Stomach (tissue), 8 donors: ENCODE measurements at regions not wholly inside any gene's neighbourhood (a gene's known extent, or its start where the extent isn't known, plus 50 kb on each side); places are given as distances from the start of the nearest gene placed in this dataset.
A peak's percentile ranks its signal among the peaks of the same experiment; 100 is the strongest.

ENCODE experiments used
- DNase-seq, 2 donors: peaks; one replicate each; pipeline versions ENCODE4 v3.0.0 to v3.0.0-alpha.2; 2013 to 2019
- H3K27ac ChIP-seq, 5 donors: fragments of 200-600 bp in 4 of 5; sonication (generic) in 4 of 5; one replicate each; pipeline ENCODE4 v1.5.1; 2013 to 2019; ENCODE audit warnings: mild to moderate bottlenecking in 1 of 5, moderate library complexity in 1 of 5
- H3K27me3 ChIP-seq, 3 donors: fragments of 200-600 bp; sonication (generic); one replicate each; pipeline ENCODE4 v1.5.1; 2017 to 2019; ENCODE audit warnings: mixed run types in 1 of 3
- H3K36me3 ChIP-seq, 4 donors: fragments of 200-600 bp; sonication (generic); 1 replicate in 3 of 4; 2 replicates in 1 of 4; pipeline ENCODE4 v1.5.1; 2016 to 2019
- H3K4me1 ChIP-seq, 4 donors: fragments of 200-600 bp; sonication (generic); one replicate each; pipeline ENCODE4 v1.5.1; 2016 to 2019
- H3K4me3 ChIP-seq, 4 donors: fragments of 200-600 bp; sonication (generic) in 3 of 4; one replicate each; pipeline ENCODE4 v1.5.1; 2016 to 2019; ENCODE audit warnings: mild to moderate bottlenecking in 1 of 4
- H3K9me3 ChIP-seq, 4 donors: fragments of 200-600 bp; sonication (generic); one replicate each; pipeline ENCODE4 v1.5.1; 2016 to 2019
- EP300 ChIP-seq: sonication (generic); formaldehyde crosslinking; IDR thresholded peaks from one replicate; pipeline ENCODE4 v1.6.1; 2017; ENCODE audit warnings: antibody characterized with exemption
- POLR2A ChIP-seq, 4 donors: fragments of 450-650 bp; IDR thresholded peaks; one replicate each; pipeline ENCODE4 v1.6.1; 2016; ENCODE audit warnings: antibody characterized with exemption in 4 of 4, control low read depth in 2 of 4, mild to moderate bottlenecking in 1 of 4, moderate library complexity in 1 of 4
- POLR2AphosphoS5 ChIP-seq, 3 donors: sonication (generic); formaldehyde crosslinking; IDR thresholded peaks; one replicate each; pipeline ENCODE4 v1.6.1; 2016; ENCODE audit warnings: antibody characterized with exemption in 3 of 3
- WGBS, 5 donors: extraction: QIAGEN DNeasy Blood & Tissue Kit in 3 of 5; methylation state at CpG; one replicate each; pipeline versions ENCODE4 v1.1.5 to v1.1.7; 2013 to 2018; 5-methylcytosine and 5-hydroxymethylcytosine counted together
- intact Hi-C: fragments of 100-400 bp; cut with DNase I; formaldehyde crosslinking; loops from one replicate; pipeline ENCODE4 v1.15.1; 2023; ENCODE audit warnings: low total_unique reads
- TF ChIP-seq, protein P1 (sequence below), 7 experiments: fragments of 450-650 bp in 4 of 7; fragments of 200-600 bp in 3 of 7; sonication (generic) in 3 of 7; IDR thresholded peaks; one replicate each; pipeline ENCODE4 v1.5.1; 2016 to 2019; ENCODE audit warnings: antibody characterized with exemption in 7 of 7, control low read depth in 2 of 7, mild to moderate bottlenecking in 1 of 7
- donor health status: healthy with polysubstance abuse.
- donor health status: Bipolar disorder and iron deficiency.
- donor health status: healthy.

- TF ChIP-seq EP300 = no peak
- TF ChIP-seq, protein P1, sequence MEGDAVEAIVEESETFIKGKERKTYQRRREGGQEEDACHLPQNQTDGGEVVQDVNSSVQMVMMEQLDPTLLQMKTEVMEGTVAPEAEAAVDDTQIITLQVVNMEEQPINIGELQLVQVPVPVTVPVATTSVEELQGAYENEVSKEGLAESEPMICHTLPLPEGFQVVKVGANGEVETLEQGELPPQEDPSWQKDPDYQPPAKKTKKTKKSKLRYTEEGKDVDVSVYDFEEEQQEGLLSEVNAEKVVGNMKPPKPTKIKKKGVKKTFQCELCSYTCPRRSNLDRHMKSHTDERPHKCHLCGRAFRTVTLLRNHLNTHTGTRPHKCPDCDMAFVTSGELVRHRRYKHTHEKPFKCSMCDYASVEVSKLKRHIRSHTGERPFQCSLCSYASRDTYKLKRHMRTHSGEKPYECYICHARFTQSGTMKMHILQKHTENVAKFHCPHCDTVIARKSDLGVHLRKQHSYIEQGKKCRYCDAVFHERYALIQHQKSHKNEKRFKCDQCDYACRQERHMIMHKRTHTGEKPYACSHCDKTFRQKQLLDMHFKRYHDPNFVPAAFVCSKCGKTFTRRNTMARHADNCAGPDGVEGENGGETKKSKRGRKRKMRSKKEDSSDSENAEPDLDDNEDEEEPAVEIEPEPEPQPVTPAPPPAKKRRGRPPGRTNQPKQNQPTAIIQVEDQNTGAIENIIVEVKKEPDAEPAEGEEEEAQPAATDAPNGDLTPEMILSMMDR (IDR thresholded peaks at IDR 0.05) = no peak
- 76 to 95% (median 91%) methylated on average over 2 of the region's 2 CpGs for WGBS, 5 donors
- no peak overlapping the region for H3K4me3 ChIP-seq
- no peak overlapping the region for H3K27ac ChIP-seq
- H3K4me1 ChIP-seq = no peaks in the 10 kb centered on the region
- intact Hi-C loops = no loop called here
- H3K9me3 ChIP-seq = no peaks in the 10 kb centered on the region
- H3K27me3 ChIP-seq = no peaks in the 10 kb centered on the region
- no peaks in the 10 kb centered on the region for H3K36me3 ChIP-seq
- DNase-seq = no peak
Measured at GRCh38 chr14:43476822-43477221, 1030.3 kb downstream of the FSCB start.

GRCh38 chr14:43475757-43476156 is 1031.3 kb downstream of the FSCB start:
- no peaks in the 10 kb centered on the region for H3K27me3 ChIP-seq
- no peak for TF ChIP-seq EP300
- TF ChIP-seq, protein P1 (IDR thresholded peaks at IDR 0.05) = no peak
- TF ChIP-seq POLR2A (IDR thresholded peaks at IDR 0.05) = no peak
- TF ChIP-seq POLR2AphosphoS5 (IDR thresholded peaks at IDR 0.05) = no peak
- no peaks in the 10 kb centered on the region for H3K4me1 ChIP-seq
- H3K4me3 ChIP-seq = no peak overlapping the region
- no peak for DNase-seq
- no peaks in the 10 kb centered on the region for H3K9me3 ChIP-seq
- intact Hi-C loops = no loop called here
- no peak overlapping the region for H3K27ac ChIP-seq
- H3K36me3 ChIP-seq = no peaks in the 10 kb centered on the region

DNA sequence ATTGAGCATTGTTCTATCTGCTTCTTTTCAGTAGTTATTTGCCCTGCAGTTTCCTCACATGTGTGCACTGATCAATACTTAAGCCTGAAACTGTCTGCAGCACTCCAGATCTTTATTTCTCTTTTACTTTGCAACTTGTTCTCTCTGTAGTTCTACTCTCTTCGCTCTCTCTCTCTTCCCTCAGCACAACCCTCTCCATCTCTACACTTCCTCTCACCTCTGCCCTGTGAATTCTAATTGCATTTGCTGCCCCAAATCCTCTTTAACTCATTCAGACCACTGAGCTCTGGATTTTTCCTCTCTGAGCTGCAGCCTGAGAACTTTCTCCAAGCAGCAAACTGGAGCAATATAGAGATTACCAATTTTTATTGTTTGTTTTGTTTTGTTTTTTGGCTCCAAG is 1035.5 kb downstream of the FSCB start:
- Histone ChIP-seq H3K9me3 (no peaks in the 10 kb centered on the region), H3K36me3 (no peaks in the 10 kb centered on the region), H3K4me1 (no peaks in the 10 kb centered on the region), H3K4me3 (no peak overlapping the region), H3K27ac (no peak overlapping the region), H3K27me3 (no peaks in the 10 kb centered on the region)
- intact Hi-C loops = no loop called here
- WGBS, 5 donors = 68 to 88% (median 73%) methylated on average over 1 of the region's 1 CpG
- no peak for DNase-seq
- TF ChIP-seq, protein P1 (IDR thresholded peaks at IDR 0.05) = no peak
- TF ChIP-seq POLR2A (IDR thresholded peaks at IDR 0.05) (no peak), EP300 (no peak), POLR2AphosphoS5 (IDR thresholded peaks at IDR 0.05) (no peak)

- H3K27ac ChIP-seq = no peak overlapping the region
- no peaks in the 10 kb centered on the region for H3K27me3 ChIP-seq
- DNase-seq = no peak
- TF ChIP-seq POLR2AphosphoS5 (IDR thresholded peaks at IDR 0.05) (no peak), POLR2A (IDR thresholded peaks at IDR 0.05) (no peak), EP300 (no peak)
- TF ChIP-seq, protein P1 (IDR thresholded peaks at IDR 0.05) = no peak
- no peaks in the 10 kb centered on the region for H3K9me3 ChIP-seq
- H3K4me3 ChIP-seq = no peak overlapping the region
- no peaks in the 10 kb centered on the region for H3K36me3 ChIP-seq
- no peaks in the 10 kb centered on the region for H3K4me1 ChIP-seq
- WGBS, 5 donors = 72 to 94% (median 86%) methylated on average over 1 of the region's 1 CpG
- intact Hi-C loops = no loop called here
Measured at GRCh38 chr14:43464968-43465367, 1042.1 kb downstream of the FSCB start.

DNA sequence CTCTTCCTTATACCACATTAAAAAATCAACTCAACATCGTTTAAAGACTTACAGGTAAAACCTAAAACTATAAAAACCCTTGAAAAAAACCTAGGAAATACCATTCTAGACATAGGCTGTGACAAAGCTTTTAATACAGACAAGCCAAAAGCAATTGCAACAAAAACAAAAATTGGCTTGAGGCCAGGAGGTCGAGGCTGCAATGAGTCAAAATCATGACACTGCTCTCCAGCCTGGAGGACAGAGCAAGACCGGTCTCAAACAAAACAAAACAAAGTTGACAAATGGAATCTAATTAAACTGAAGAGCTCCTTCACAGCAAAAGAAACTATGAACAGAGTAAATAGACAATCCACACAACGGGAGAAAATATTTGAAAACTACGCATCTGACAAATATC is 1057.8 kb downstream of the FSCB start:
- TF ChIP-seq POLR2A (IDR thresholded peaks at IDR 0.05) (no peak), POLR2AphosphoS5 (IDR thresholded peaks at IDR 0.05) (no peak), EP300 (no peak)
- TF ChIP-seq, protein P1 (IDR thresholded peaks at IDR 0.05) = no peak
- H3K4me3 ChIP-seq = no peak overlapping the region
- no peak overlapping the region for H3K27ac ChIP-seq
- 43 to 60% (median 54%) methylated on average over 5 of the region's 5 CpGs for WGBS, 5 donors
- no peaks in the 10 kb centered on the region for H3K27me3 ChIP-seq
- intact Hi-C loops = no loop called here
- H3K36me3 ChIP-seq = no peaks in the 10 kb centered on the region
- H3K4me1 ChIP-seq = no peaks in the 10 kb centered on the region
- H3K9me3 ChIP-seq = peaks cover 0 to 20% (median 0%) of the 10 kb centered on the region in 4 donors
- DNase-seq = peak in 1 of 2 donors; percentile 5
